BE2C (cell line): ENCODE measurements at regions not wholly inside any gene's neighbourhood (a gene's known extent, or its start where the extent isn't known, plus 50 kb on each side); places are given as distances from the start of the nearest gene placed in this dataset.

Experiments
- DNase-seq: peaks from one replicate; pipeline ENCODE4 v3.0.0-alpha.2; 2020
- H3K27me3 ChIP-seq: fragments of 250-450 bp; sonication (Bioruptor Pico); 2 replicates; pipeline ENCODE4 v1.5.1; 2020; ENCODE audit warnings: mild to moderate bottlenecking
- H3K36me3 ChIP-seq: fragments of 250-450 bp; sonication (Bioruptor Pico); 2 replicates; pipeline ENCODE4 v1.5.1; 2020; ENCODE audit warnings: mild to moderate bottlenecking
- H3K4me1 ChIP-seq: fragments of 250-450 bp; sonication (Bioruptor Pico); 2 replicates; pipeline ENCODE4 v1.5.1; 2020
- H3K4me3 ChIP-seq: 2 replicates; pipeline ENCODE4 v1.5.1; 2011; ENCODE audit warnings: low read depth, low read length
- H3K9me3 ChIP-seq: fragments of 250-450 bp; sonication (Bioruptor Pico); 2 replicates; pipeline ENCODE4 v1.5.1; 2020
- CTCF ChIP-seq: IDR thresholded peaks from 2 replicates; pipeline ENCODE4 v1.5.1; 2012; ENCODE audit warnings: mild to moderate bottlenecking, low read depth, low read length

- Histone ChIP-seq H3K27me3 (no peaks in the 10 kb centered on the region), H3K4me1 (no peaks in the 10 kb centered on the region), H3K4me3 (no peak overlapping the region), H3K9me3 (no peaks in the 10 kb centered on the region), H3K36me3 (no peaks in the 10 kb centered on the region)
- DNase-seq: no peak
- TF ChIP-seq CTCF: no peak
Measured at GRCh38 chr18:28411806-28412205, 234.9 kb upstream of the CDH2 start.

DNA sequence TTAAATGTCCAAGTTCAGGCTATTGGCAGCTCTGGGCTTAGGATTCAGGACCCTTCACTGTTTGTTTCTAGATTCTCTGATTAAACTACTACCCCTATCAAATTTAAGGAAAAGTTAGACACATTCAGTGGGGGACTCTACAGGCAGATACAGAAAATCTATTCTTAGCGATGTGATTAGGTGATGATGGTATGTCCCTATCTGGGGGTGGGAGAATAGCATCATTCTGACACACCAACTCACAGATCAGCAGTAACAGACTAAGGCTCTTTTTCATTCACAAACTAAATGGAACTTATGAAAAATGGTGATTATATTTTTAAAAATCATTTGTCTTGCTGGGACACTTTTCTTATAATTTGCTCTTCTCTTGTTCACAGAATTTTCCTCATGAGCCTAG lies 232.9 kb upstream of the CDH2 start:
- H3K9me3 ChIP-seq: no peaks in the 10 kb centered on the region
- H3K4me1 ChIP-seq: no peaks in the 10 kb centered on the region
- H3K4me3 ChIP-seq: no peak overlapping the region
- H3K36me3 ChIP-seq: no peaks in the 10 kb centered on the region
- no peak for TF ChIP-seq CTCF
- H3K27me3 ChIP-seq: no peaks in the 10 kb centered on the region
- DNase-seq: no peak

GRCh38 chr18:28408528-28408927 lies 231.6 kb upstream of the CDH2 start:
- TF ChIP-seq CTCF: no peak
- no peak overlapping the region for H3K4me3 ChIP-seq
- H3K36me3 ChIP-seq: no peaks in the 10 kb centered on the region
- no peaks in the 10 kb centered on the region for H3K4me1 ChIP-seq
- DNase-seq: no peak
- H3K9me3 ChIP-seq: no peaks in the 10 kb centered on the region
- H3K27me3 ChIP-seq: no peaks in the 10 kb centered on the region

GRCh38 chr18:28407681-28408080 lies 230.8 kb upstream of the CDH2 start:
- Histone ChIP-seq H3K4me1 (no peaks in the 10 kb centered on the region), H3K9me3 (no peaks in the 10 kb centered on the region), H3K27me3 (no peaks in the 10 kb centered on the region), H3K36me3 (no peaks in the 10 kb centered on the region), H3K4me3 (no peak overlapping the region)
- no peak for TF ChIP-seq CTCF
- no peak for DNase-seq

GRCh38 chr18:28406533-28406932 lies 229.6 kb upstream of the CDH2 start:
- no peaks in the 10 kb centered on the region for H3K27me3 ChIP-seq
- TF ChIP-seq CTCF: no peak
- no peaks in the 10 kb centered on the region for H3K36me3 ChIP-seq
- DNase-seq: no peak
- H3K4me3 ChIP-seq: no peak overlapping the region
- no peaks in the 10 kb centered on the region for H3K4me1 ChIP-seq
- H3K9me3 ChIP-seq: no peaks in the 10 kb centered on the region

- Histone ChIP-seq H3K4me1 (no peaks in the 10 kb centered on the region), H3K36me3 (no peaks in the 10 kb centered on the region), H3K4me3 (no peak overlapping the region), H3K27me3 (no peaks in the 10 kb centered on the region), H3K9me3 (no peaks in the 10 kb centered on the region)
- DNase-seq: no peak
- TF ChIP-seq CTCF: no peak
Measured at GRCh38 chr18:28404694-28405093, 227.8 kb upstream of the CDH2 start.
